ENCODE measurements at regions not wholly inside any gene's neighbourhood (a gene's known extent, or its start where the extent isn't known, plus 50 kb on each side); places are given as distances from the start of the nearest gene placed in this dataset.

GRCh38 chr17:77036136-77036840, 104.5 kb upstream of the SEC14L1 start:
- TF ChIP-seq EZH2 (IDR thresholded peaks at IDR 0.05), result no peak
- TF ChIP-seq FOXP2 (optimal IDR thresholded peaks at IDR 0.05; ENCODE audit: control extremely low read depth, extremely low read length, insufficient read depth), result no peak
